Heart right ventricle (tissue), 16 donors: ENCODE measurements at regions not wholly inside any gene's neighbourhood (a gene's known extent, or its start where the extent isn't known, plus 50 kb on each side); places are given as distances from the start of the nearest gene placed in this dataset.
"Not testable (repeated sequence)": the region's sequence is repeated elsewhere in the genome, so short reads cannot be mapped to it uniquely, and the experiment has no call there.

Source experiments
- ATAC-seq, 8 donors: fragments of 200-7000 bp; cut with Tn5 transposase; one replicate each; pipeline ENCODE4 v1.9.1; 2020; ENCODE audit warnings: mild to moderate bottlenecking in 8 of 8, moderate library complexity in 8 of 8, moderate number of reproducible peaks in 1 of 8
- DNase-seq, 2 donors: peaks; one replicate each; pipeline ENCODE4 v3.0.0-alpha.2; 2020
- H3K27ac ChIP-seq, 10 donors: fragments of 200-600 bp; sonication (generic) in 2 of 10; one replicate each; pipeline versions ENCODE4 v1.5.0 to v1.8.0; 2020 to 2022; ENCODE audit warnings: mild to moderate bottlenecking in 3 of 10
- H3K27me3 ChIP-seq, 7 donors: fragments of 200-600 bp; one replicate each; pipeline ENCODE4 v1.8.0; 2021 to 2022; ENCODE audit warnings: mild to moderate bottlenecking in 2 of 7
- H3K36me3 ChIP-seq, 9 donors: fragments of 200-600 bp; sonication (generic) in 1 of 9; one replicate each; pipeline versions ENCODE4 v1.5.0 to v1.8.0; 2020 to 2022; ENCODE audit warnings: mild to moderate bottlenecking in 2 of 9
- H3K4me1 ChIP-seq, 9 donors: fragments of 200-600 bp; sonication (generic) in 1 of 9; one replicate each; pipeline versions ENCODE4 v1.5.0 to v1.8.0; 2020 to 2022; ENCODE audit warnings: mild to moderate bottlenecking in 4 of 9
- H3K4me3 ChIP-seq, 10 donors: fragments of 200-600 bp; sonication (generic) in 2 of 10; one replicate each; pipeline versions ENCODE4 v1.5.0 to v1.8.0; 2020 to 2022; ENCODE audit warnings: mild to moderate bottlenecking in 7 of 10, moderate library complexity in 2 of 10
- H3K9me3 ChIP-seq, 11 donors: fragments of 200-600 bp in 10 of 11; sonication (generic) in 2 of 11; one replicate each; pipeline versions ENCODE4 v1.5.0 to v1.8.0; 2013 to 2022; ENCODE audit warnings: mild to moderate bottlenecking in 2 of 11, control low read depth in 1 of 11, moderate library complexity in 1 of 11
- CTCF ChIP-seq, 9 donors: fragments of 200-600 bp; sonication (generic) in 2 of 9; IDR thresholded peaks; one replicate each; pipeline versions ENCODE4 v1.5.0 to v1.8.0; 2021 to 2022; ENCODE audit warnings: antibody characterized with exemption in 9 of 9, mild to moderate bottlenecking in 5 of 9, moderate library complexity in 1 of 9
- WGBS, 2 donors: extraction: QIAGEN DNeasy Blood & Tissue Kit; methylation state at CpG; one replicate each; pipeline ENCODE4 v1.1.7; 2013; ENCODE audit warnings: inconsistent platforms in 1 of 2; 5-methylcytosine and 5-hydroxymethylcytosine counted together
- intact Hi-C, 10 donors: fragments of 100-400 bp; cut with DNase I; formaldehyde crosslinking; loops; one replicate each; pipeline versions ENCODE4 v1.11.1 to v1.14.2; 2022
- donor health status: Arrhythmogenic right ventricular cardiomyopathy.
- donor health status: ischemic (EF 13 %, LVEDD 7.1; RV severe dilation, severe dysfunction).
- donor health status: healthy with polysubstance abuse.
- donor health status: DM: no; HTN: yes; CAD: no.
- donor health status: DM: no; HTN: no; CAD: no.
- donor health status: ischemic (EF 25% LVEDD 6.9; RV normal size, moderate dysfunction).
- donor health status: ischemic (EF 25% LVEDD 5.7; RV mildly dilated, moderate dysfunction).
- donor health status: healthy.
- donor health status: DM: yes; HTN: yes; CAD: no.
- donor health status: Ischemic cardiomyopathy.
- donor health status: ischemic (EF 35%, LVEDD 5.7; RV mildly dilated, moderate dysfunction).
- donor health status: nonischemic (EF 11% LVEDD 7.7; RV severe dilation, severe dysfunction).
- donor health status: DM: yes; HTN: yes; CAD: no.
- donor health status: PGD.
- donor health status: ischemic (EF 29% LVEDD 5.4; RV normal size, mild dysfunction).
- donor health status: nonischemic (EF 23%, LVEDD 6.1; RV moderate dilation, normal function).

- Histone ChIP-seq H3K27ac (no peak overlapping the region), H3K27me3 (peaks cover 0 to 10% (median 0%) of the 10 kb centered on the region in 7 donors), H3K4me1 (peaks cover 0 to 4% (median 0%) of the 10 kb centered on the region in 9 donors), H3K36me3 (no peaks in the 10 kb centered on the region), H3K4me3 (no peak overlapping the region), H3K9me3 (no peaks in the 10 kb centered on the region)
- TF ChIP-seq CTCF (IDR thresholded peaks at IDR 0.05), result no peak
- intact Hi-C loops, result no loop called here
- ATAC-seq (no peak), DNase-seq (no peak)
- 85 to 88% methylated on average over 7 of the region's 7 CpGs for WGBS, 2 donors
Measured at GRCh38 chr11:33976495-33977199, 74.9 kb upstream of the CAPRIN1 start.

- no peak for TF ChIP-seq CTCF (IDR thresholded peaks at IDR 0.05)
- peaks cover 0 to 10% (median 0%) of the 10 kb centered on the region in 7 donors for H3K27me3 ChIP-seq
- H3K36me3 ChIP-seq, result no peaks in the 10 kb centered on the region
- ATAC-seq (no peak), DNase-seq (no peak)
- WGBS, 2 donors, result 77 to 86% methylated on average over 4 of the region's 4 CpGs
- H3K9me3 ChIP-seq, result no peaks in the 10 kb centered on the region
- intact Hi-C loops, result loop anchor here in 1 of 10 donors (5.0 kb wide), 1 partner anchor 118 kb away; no protein-coding TSS in a partner anchor
- peaks cover 0 to 4% (median 0%) of the 10 kb centered on the region in 9 donors for H3K4me1 ChIP-seq
- no peak overlapping the region for H3K4me3 ChIP-seq
- H3K27ac ChIP-seq, result no peak overlapping the region
Measured at GRCh38 chr11:33974804-33975203, 76.7 kb upstream of the CAPRIN1 start.

GRCh38 chr11:33971530-33971929, 79.7 kb upstream of the LMO2 start:
- ATAC-seq, DNase-seq, H3K4me1 ChIP-seq, H3K4me3 ChIP-seq, H3K36me3 ChIP-seq, H3K27me3 ChIP-seq, H3K27ac ChIP-seq, H3K9me3 ChIP-seq: not testable (repeated sequence)
- WGBS, 2 donors, result 75 to 83% methylated on average over 11 to 12 of the region's 12 CpGs
- intact Hi-C loops, result loop anchor here in 7 of 10 donors (1.0 to 5.0 kb wide), 4 partner anchors 113 to 114 kb away; no protein-coding TSS in a partner anchor

- Histone ChIP-seq H3K4me3 (no peak overlapping the region), H3K36me3 (no peaks in the 10 kb centered on the region), H3K27me3 (peaks cover 0 to 7% (median 0%) of the 10 kb centered on the region in 7 donors), H3K27ac (no peak overlapping the region), H3K4me1 (peaks cover 0 to 4% (median 0%) of the 10 kb centered on the region in 9 donors), H3K9me3 (no peaks in the 10 kb centered on the region)
- 19 to 21% methylated on average over 8 of the region's 8 CpGs for WGBS, 2 donors
- peak; percentile 32 to 79 (median 74) for TF ChIP-seq CTCF (IDR thresholded peaks at IDR 0.05)
- ATAC-seq (peak; percentile 59 to 92 (median 89)), DNase-seq (peak in 1 of 2 donors; percentile 59)
- intact Hi-C loops, result loop anchor here in 8 of 10 donors (1.0 to 5.0 kb wide), 4 partner anchors 112 to 114 kb away; no protein-coding TSS in a partner anchor
Measured at GRCh38 chr11:33970984-33971466, 79.1 kb upstream of the LMO2 start.

- no peak for DNase-seq
- Histone ChIP-seq H3K4me3 (no peak overlapping the region), H3K36me3 (no peaks in the 10 kb centered on the region), H3K27me3 (peaks cover 0 to 2% (median 0%) of the 10 kb centered on the region in 7 donors), H3K9me3 (no peaks in the 10 kb centered on the region), H3K4me1 (peaks cover 0 to 4% (median 0%) of the 10 kb centered on the region in 9 donors), H3K27ac (no peak overlapping the region)
- intact Hi-C loops, result no loop called here
- WGBS, 2 donors, result 88 to 91% methylated on average over 6 of the region's 6 CpGs
- TF ChIP-seq CTCF (IDR thresholded peaks at IDR 0.05), result no peak
- ATAC-seq, result no peak
Measured at GRCh38 chr11:33967451-33967850, 75.6 kb upstream of the LMO2 start.
